IPS-11a (cell line): ENCODE measurements at regions not wholly inside any gene's neighbourhood (a gene's known extent, or its start where the extent isn't known, plus 50 kb on each side); places are given as distances from the start of the nearest gene placed in this dataset.

Experiments
- H3K4me3 ChIP-seq: one replicate; pipeline ENCODE4 v1.5.1; 2013; ENCODE audit warnings: low read depth, low read length, control low read depth

DNA sequence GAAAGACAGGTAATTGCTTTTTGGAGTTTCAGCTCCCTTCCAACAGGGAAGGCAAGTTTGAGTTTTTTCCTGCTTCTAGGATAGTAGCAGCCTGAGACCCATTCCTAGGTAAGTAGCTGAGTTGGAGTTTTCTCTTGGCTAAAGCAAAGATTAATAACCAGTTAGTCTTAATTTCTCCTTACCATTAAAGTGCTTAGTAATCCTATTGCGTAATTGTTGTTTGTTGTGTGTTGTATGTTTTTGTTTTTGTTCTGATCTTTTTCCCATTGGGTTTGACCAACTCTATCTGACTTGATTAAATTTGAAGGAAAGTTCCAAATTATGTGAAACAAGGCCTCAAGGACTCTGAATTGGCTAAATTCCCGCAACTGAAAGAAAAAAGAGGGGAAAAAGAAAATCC lies 83.5 kb downstream of the TBX22 start:
- no peak overlapping the region for H3K4me3 ChIP-seq

DNA sequence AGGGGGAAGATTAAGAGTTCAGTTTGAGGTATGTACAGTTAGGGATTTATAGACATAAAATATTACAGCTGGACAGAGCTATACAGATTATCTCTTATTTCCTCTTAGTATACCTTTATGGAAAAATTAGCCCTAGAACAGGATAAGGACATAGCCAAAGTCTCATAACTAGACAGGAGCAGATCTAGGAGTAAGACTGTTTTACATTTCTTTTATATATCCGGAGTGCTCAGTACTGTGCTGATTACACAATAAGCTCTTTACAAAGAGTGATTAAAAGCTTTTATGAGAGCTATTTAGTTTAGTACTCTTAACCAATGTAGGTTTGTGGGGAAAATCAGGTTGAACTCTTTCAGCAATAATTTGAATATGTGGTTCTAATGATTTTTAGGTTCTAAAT lies 105.8 kb downstream of the TBX22 start:
- H3K4me3 ChIP-seq = no peak overlapping the region

DNA sequence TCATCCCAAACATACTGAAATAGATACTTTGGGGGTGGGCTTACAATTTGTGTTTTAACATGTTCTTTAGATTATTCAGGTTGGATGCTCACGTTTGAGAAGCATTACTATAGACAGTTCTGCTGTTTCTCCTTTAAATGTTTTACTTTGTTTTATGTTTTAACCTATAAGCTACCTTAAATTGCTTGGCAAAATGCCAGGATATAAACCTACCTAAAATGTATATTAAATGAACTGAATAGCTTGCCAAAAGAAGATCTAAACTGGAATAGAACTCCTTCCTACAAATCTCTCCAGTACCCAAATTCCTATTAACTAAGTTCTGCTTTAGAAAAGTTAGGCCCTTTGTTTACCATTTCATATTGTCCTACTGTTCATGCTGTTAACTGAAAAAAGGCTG lies 124.4 kb downstream of the TBX22 start:
- H3K4me3 ChIP-seq = no peak overlapping the region

DNA sequence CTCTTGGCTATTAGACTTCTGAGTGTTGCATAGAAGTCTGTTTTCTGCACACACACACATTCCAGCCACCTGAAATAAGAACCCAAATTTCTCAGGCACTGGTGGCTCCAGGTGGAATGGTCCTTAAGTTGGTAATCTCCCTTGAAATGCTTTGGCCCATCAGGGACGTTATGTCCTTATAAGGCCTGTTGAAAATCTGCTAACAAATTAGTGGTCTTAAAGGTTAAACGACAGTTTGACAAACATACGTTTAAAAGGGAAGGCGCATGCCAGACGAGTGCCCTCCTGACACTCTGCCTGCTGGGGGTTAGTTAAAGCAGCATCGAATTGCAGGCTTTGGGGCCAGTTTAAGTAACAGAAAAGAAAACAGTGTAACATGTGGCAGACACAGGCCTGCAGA lies 125.0 kb downstream of the TBX22 start:
- no peak overlapping the region for H3K4me3 ChIP-seq

DNA sequence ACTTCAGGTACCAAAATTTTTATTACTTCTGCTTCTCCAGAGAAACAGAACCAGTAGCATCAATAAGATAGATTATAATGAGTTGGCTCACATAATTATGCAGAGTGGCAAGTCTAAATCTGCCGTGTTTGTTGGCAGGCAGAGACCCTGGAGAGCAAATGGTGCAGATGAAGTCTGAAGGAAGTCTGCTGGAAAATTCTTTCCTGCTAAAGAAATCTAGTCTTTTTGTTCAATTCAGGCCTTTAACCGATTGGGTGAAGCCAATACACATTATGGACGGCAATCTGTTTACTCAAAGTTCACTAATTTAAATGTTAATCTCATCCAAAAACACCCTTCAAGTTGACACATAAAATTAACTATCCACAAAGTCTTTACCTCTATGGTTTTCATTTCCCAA lies 156.0 kb downstream of the TBX22 start:
- no peak overlapping the region for H3K4me3 ChIP-seq

DNA sequence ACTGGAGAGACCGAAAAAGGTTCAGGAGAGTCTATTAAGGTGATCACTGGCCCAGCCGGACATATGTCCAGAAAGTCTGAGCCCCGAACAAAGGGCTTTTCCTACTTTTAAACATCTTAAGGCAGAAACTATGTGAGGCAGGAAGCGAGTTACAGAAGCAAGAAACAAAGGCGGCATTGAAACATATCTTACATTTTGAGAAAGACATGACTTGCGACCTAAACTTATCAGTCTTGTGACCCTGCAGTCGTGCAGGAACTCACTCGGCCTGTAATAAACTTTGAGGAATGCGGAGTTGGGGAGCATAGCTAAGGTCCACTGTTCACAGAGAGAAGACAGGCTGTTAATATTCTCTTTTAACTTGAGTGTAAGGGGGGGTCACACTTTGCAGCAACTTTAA lies 158.7 kb downstream of the TBX22 start:
- no peak overlapping the region for H3K4me3 ChIP-seq

DNA sequence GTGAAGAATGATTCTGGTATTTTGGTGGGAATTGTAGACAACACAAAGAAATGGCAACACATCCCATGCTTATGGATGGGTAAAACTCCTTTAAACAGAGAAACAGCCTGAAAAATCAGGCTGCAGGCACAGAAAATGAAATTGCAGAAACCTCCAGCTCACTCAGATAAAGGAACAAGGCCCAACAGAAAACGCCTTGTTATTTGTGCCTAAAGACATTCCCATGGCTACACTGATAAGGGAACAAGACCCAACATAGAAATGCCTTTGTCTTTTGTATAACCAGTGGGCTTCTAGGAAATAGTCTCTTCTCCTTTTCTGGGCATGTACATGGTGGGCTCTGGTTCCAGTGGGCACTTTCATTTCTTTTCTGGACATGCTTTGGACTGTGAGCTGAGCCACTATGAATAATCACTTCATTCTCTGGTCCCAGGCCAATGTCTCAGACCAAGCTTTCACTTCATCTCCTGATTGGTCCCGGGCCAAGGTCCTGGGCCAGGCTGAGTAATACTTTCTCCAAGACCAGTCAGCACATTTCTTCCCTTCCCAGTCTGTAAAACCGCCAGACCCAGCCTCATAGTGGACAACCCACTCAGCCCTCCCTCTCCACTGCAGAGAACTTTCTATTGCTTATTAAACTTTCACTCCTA lies 160.5 kb downstream of the TBX22 start:
- H3K4me3 ChIP-seq = no peak overlapping the region

DNA sequence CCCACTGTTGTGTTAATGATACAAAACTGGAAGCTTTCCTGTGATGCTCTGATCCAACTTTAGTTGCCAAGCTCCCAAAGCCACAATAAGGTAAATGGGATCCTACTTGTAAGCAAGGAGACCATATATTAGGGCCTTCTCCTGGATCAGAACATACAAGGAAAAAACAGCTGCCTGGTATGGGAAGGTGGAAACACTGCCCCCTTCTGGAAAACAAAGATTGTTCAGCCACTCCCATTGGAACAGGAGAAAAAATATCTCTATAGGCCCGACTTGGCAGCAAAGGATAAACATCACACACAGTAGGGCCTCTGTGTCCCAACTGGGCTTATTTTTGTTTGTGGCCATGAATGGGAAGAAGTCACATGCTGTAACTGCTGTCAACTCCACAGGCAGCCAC lies 166.5 kb downstream of the TBX22 start:
- no peak overlapping the region for H3K4me3 ChIP-seq

DNA sequence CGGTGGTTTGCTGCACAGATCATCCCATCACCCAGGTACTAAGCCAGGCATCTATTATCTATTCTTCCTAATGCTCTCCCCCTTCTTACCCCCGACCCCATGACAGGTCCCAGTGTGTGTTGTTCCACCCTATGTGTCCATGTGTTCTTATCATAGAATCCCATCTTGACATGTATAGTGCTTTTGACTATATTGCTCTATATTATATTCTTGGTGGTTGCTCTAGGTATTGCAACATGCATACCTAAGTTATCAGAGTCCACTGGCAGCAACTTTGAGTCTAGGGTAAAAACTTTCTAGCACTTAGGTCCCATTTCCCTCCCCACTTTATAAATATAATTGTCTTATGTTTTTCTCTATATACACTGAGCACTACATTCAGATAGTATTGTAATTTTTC lies 170.3 kb downstream of the TBX22 start:
- no peak overlapping the region for H3K4me3 ChIP-seq

DNA sequence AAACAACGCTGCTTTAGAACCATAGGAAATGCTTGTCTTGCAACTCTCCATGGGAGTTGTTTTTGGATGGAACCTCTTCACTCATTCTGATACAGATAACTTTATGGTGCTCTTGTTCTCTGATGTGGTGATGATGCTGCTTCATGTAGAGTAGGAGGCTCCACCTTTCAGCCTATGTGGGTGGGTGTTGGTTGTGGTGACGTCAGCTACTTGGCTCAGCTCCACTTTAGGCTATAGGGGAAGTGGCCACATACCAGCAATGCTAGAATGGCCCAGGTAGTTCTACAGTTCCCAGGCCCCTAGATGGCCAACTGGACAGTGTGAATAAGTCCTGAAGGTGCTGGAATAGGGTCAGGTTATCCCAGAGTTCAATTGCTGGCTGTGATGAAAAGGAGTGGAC lies 192.1 kb downstream of the TBX22 start:
- no peak overlapping the region for H3K4me3 ChIP-seq

DNA sequence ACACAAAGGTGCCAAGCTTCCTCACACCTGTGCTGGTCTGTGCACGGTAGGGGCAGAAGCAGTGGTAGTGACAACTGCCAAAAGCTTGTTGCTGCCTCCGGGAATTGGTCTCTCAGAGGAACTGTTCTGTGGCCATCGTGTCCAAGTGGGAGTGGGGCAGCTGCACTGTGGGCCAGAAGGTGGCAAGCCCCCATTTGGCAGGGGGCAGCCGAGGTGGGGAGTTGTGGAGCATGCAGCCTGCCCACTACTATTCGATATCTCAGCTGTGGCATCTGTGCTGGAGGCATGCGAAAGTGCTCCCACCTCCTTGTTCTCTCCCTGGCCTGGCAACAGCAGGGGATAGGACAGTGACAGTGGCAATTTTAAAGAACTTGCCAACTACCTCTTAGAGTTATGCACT lies 192.8 kb downstream of the TBX22 start:
- no peak overlapping the region for H3K4me3 ChIP-seq

DNA sequence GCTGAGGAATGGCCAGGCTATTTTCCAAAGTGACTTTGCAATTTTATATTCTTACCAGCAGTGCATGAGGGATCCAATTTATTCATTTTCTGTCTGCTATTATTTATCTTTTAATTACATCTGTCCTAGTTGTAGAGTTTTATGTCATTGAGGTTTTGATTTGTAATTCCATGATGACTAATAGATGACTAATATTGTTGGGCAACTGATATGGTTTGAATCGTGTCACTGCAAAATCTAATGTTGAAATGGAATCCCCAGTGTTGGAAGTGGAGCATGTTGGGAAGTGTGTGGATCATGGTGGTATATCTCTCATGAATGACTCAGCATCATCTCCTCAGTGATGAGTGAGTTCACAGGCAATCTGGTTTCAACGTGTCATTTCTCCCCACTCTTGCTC lies 201.5 kb downstream of the TBX22 start:
- H3K4me3 ChIP-seq = no peak overlapping the region

DNA sequence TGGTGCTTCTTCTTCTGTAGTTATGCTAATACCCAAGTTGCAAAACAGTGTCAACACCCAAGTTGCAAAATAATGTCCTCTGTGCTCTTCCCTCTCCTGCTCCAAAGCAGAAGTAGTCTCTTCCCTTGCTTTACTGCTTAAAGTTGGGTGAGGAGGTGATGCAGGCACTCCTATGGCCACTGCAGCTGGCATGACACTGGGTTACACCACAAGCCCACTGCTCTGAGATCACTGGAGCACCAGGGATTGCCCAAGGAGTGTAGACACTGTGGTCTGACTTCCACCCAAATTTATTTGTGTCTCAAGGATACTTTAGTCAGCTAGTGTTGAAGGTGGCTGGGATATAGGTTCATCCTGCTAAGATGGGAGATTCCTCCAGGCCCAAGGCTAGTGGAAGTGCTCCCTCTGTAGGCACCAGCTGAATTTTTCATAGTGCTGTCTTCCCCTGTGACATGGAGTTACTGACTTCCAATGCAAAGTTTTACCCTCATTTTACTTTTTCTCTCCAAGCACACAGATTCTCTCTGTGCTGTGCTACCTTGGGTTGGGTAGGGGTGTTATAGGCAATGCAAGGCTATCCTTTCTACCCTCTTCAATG lies 196.2 kb upstream of the TENT5D start:
- H3K4me3 ChIP-seq = no peak overlapping the region

DNA sequence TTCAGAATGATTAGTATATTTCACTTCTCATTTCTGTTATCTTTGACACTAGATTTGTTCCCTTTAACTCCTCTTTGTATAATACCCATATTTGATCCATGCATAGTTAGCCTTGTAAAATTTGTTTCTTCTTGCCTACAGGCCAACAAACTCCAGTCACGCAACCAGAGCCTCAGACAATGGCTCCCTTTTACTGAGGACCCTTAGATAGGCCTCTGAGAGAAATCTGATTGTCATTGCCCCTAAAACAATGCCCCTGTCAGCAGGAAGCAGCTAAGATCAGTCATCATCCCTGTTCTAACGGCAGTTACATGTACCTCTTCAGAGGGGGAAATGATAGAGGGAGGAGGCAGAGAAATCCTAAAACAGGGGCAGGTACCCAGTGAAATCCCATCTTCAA lies 190.6 kb upstream of the TENT5D start:
- no peak overlapping the region for H3K4me3 ChIP-seq

DNA sequence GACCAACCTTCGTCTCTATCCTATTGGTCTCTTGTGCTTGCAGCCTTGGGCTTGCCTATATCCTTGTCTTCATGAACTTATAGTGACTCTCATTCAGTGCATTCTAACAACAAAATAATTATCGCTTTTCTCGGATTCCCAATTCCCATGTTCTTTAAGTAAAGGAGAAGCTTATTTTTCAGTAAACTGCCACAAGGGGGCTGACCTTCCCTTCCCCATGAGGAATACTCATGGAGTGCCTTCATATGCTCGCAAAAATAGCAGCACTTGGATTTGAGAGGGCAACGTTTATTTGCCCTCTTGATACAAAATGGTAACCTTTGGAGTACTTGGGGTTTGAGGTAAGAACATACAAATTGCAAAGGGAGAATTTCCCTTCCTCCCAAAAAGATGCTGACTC lies 183.2 kb upstream of the TENT5D start:
- no peak overlapping the region for H3K4me3 ChIP-seq

DNA sequence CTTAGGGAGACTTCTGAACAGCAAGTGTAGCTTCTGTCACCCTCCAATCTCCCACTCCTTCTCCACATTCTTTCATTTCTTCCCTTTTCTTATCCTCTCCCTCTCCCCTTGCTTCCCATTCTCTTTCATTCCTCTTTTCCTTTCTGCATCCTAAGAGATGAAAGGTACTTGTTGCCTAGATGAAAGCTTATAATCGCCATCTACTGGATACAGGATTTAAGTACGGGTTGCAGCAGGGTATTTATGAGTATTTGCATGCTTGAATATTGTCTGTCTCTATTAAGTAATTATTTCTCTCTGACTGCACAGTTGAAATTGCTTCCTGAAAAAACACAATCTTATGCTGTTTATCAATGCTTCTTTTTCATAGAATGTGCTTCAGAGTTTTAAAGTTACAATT lies 174.0 kb upstream of the TENT5D start:
- H3K4me3 ChIP-seq = no peak overlapping the region

DNA sequence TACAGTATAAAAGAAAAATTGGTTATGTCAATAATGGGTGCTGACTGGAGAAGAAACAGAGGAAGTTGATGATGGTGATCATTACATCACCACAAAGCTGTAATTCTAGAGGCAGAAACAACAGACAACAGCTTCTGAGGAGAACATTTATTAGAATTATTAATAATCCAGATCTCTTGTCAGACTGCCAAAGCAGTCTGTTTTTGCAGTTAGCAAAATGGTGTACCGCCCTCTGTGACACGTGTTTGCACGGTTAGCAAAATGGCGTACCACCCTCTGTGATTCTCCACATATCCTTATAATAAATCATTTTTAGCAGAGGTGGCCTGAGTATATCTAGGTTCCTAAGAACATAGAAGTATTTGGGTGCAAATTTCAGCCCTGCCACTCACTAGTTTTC lies 154.0 kb upstream of the TENT5D start:
- no peak overlapping the region for H3K4me3 ChIP-seq

DNA sequence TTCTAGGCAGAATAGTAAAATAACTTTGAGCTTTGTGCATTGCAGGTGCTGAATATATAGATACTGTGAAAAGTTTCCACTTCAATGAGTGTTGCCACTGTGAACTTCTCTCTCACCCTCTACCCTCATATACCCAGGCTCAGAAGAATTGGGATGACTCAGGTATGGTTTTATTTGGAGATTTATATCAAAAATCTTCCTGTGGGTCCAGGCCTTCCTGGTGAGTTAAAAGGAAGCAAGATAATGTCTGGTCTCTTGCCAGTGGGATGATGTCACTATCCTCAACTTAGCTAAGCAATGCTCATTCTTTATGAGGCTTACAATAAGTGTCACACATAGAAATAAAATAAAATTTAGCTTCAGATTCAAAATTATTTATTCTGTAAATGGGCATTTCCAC lies 153.3 kb upstream of the TENT5D start:
- H3K4me3 ChIP-seq = no peak overlapping the region

DNA sequence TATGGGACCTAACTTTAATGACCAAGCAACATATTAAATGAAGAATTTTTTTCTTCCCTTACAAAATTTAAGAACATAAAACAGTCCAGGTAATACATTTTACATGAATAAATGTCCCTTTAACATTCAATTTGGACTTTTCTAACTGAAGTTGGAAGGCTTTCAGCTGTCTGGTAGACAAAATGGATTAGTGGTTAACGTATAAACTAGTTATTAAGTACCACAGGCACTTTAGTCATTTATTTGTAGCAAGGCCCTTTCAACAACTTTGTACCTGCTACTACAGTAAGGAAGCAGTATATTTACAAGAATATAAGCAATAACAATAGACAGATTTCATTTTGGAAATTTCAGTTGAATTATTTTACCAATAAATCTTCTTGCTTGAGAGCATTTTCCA lies 152.5 kb upstream of the TENT5D start:
- no peak overlapping the region for H3K4me3 ChIP-seq

DNA sequence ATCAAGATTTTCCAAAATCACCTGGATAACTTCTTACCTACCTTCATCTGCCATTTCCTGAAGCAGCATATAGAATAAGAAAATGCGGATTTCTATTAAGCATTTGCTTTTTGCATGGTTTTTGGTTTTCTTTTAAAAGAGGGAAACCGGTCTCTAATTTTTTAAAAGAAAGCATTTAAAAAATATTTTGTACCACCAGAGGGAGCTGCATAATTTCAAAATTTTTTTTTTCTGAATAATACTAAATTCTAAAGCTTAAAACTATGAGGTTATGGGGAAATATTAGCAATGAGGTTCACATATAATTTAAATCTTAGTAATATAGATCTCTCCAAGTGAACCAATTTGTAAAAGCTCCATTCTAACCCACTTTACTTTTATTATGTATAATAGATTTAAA lies 137.7 kb upstream of the TENT5D start:
- no peak overlapping the region for H3K4me3 ChIP-seq

DNA sequence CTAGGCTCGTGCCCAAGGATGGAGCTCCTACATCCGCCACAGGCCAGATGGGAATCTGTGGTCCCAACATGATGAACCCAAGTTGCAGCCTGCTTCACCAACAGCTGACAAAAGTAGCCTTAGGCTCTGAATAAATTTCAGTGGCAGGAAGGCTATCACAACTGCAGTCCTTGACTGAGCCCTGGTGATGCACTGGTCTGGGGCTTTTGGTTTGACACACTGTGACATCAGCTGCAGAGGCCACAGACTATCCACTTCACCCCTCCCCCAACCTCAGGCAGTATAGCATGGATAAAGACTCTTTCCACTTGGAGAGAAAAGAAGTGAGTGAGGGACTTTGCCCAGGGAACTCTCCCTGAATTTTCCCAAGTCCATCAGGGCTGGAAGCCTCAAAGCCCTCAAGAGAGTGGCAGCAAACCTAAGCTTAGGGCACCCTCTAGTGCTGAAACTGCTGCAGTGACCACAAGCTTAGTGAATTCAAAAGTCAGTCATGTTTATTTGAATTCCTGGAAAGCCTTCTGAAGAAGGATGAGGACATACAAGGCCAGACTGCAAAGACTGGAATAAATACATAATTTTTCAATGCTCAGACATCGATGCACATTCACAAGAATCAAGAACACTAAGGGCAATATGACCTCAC lies 135.0 kb upstream of the TENT5D start:
- no peak overlapping the region for H3K4me3 ChIP-seq

DNA sequence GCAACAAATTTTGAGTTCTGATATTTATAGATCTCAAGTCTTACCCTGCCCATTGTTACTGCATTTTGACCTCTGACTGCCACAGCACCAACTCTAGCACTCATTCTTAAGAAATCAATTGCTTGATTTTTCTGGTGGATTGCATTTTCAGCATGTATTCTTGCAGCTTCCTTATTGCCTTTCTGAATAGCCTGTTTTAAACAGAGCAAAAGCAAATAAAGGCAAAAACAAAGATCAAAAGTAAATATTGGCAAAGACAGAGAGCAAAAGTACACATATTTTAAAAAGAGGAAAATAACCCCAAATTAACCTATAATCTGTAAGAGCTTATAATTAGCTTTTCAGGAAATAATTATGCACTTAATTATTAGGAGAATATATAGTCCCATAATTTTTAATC lies 129.4 kb upstream of the TENT5D start:
- no peak overlapping the region for H3K4me3 ChIP-seq

DNA sequence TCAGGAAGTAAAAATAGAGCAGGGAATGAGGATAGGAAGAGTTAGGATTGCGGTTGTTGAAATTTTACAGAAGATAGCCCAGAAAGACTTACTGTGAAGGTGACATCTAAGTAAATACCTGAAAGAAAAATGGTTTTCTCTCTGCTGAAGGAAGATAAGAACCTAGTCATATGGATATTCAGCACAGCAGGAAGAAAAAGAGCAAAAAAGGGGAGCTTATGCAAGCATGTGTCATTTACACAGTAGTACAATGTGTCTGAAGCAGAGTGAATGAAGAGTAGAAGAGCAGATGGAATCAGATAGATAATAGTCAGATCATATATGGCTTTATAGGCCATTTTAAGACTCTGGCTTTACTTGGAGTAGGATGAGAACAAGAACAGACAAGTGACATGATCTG lies 126.9 kb upstream of the TENT5D start:
- H3K4me3 ChIP-seq = no peak overlapping the region
